ENCODE measurements at regions not wholly inside any gene's neighbourhood (a gene's known extent, or its start where the extent isn't known, plus 50 kb on each side); places are given as distances from the start of the nearest gene placed in this dataset.

DNA sequence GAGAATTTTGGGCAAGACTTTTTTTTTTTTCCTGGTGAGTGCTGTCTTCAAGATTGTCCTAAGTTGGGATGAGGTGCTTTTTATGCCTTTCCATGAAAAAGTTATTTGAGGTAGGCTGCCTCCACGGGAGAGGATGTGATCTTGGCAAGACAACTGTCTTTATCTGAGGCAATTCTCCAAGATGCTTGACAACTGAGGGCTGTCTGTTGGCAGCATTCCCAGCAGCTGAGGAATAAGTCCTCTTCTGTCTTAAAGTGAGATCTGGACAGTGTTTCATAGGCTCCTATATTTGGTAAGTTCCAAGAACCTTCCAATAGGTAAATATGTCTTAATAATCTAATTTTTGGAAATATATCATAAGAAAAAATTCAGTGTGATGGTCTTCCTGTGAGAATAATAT lies 662.0 kb downstream of the CDH11 start:
- TF ChIP-seq, protein P1, sequence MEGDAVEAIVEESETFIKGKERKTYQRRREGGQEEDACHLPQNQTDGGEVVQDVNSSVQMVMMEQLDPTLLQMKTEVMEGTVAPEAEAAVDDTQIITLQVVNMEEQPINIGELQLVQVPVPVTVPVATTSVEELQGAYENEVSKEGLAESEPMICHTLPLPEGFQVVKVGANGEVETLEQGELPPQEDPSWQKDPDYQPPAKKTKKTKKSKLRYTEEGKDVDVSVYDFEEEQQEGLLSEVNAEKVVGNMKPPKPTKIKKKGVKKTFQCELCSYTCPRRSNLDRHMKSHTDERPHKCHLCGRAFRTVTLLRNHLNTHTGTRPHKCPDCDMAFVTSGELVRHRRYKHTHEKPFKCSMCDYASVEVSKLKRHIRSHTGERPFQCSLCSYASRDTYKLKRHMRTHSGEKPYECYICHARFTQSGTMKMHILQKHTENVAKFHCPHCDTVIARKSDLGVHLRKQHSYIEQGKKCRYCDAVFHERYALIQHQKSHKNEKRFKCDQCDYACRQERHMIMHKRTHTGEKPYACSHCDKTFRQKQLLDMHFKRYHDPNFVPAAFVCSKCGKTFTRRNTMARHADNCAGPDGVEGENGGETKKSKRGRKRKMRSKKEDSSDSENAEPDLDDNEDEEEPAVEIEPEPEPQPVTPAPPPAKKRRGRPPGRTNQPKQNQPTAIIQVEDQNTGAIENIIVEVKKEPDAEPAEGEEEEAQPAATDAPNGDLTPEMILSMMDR (IDR thresholded peaks at IDR 0.05; ENCODE audit: low read depth, low read length): no peak
- no peak for TF ChIP-seq POLR2A (IDR thresholded peaks at IDR 0.05; ENCODE audit: extremely low read depth, insufficient read length)
- TF ChIP-seq MYC (IDR thresholded peaks at IDR 0.05; ENCODE audit: low read depth, low read length): no peak
